Pancreas (tissue), 10 donors: ENCODE measurements at regions not wholly inside any gene's neighbourhood (a gene's known extent, or its start where the extent isn't known, plus 50 kb on each side); places are given as distances from the start of the nearest gene placed in this dataset.
A peak's percentile ranks its signal among the peaks of the same experiment; 100 is the strongest.

ENCODE experiments used
- ATAC-seq, 4 donors: fragments of 200-7000 bp; cut with Tn5 transposase; one replicate each; pipeline versions ENCODE4 v1.8.0 to v1.9.1; 2020; ENCODE audit warnings: mild to moderate bottlenecking in 4 of 4, moderate library complexity in 4 of 4
- DNase-seq, 6 donors: peaks; one replicate each; pipeline ENCODE4 v3.0.0-alpha.2; 2020
- FAIRE-seq: peaks from 2 replicates; lab custom pipeline; 2012; peaks lifted over from hg19 to GRCh38; lab: Jason Lieb, UNC
- H3K27ac ChIP-seq, 4 donors: fragments of 200-600 bp; sonication (generic); 1 replicate in 3 of 4; 2 replicates in 1 of 4; pipeline versions ENCODE4 v1.5.0 to v1.8.0; 2020
- H3K27me3 ChIP-seq, 4 donors: fragments of 200-600 bp; one replicate each; pipeline ENCODE4 v1.8.0; 2021
- H3K36me3 ChIP-seq, 3 donors: fragments of 200-600 bp; sonication (generic) in 1 of 3; one replicate each; pipeline versions ENCODE4 v1.5.0 to v1.8.0; 2020 to 2021
- H3K4me1 ChIP-seq, 3 donors: fragments of 200-600 bp; one replicate each; pipeline ENCODE4 v1.8.0; 2021
- H3K4me3 ChIP-seq, 4 donors: fragments of 200-600 bp; sonication (generic) in 2 of 4; one replicate each; pipeline versions ENCODE4 v1.5.0 to v1.8.0; 2020 to 2021
- H3K9me3 ChIP-seq, 4 donors: fragments of 200-600 bp; one replicate each; pipeline ENCODE4 v1.8.0; 2021
- WGBS, 2 donors: extraction: QIAGEN DNeasy Blood & Tissue Kit; methylation state at CpG; one replicate each; pipeline ENCODE4 v1.1.7; 2013; 5-methylcytosine and 5-hydroxymethylcytosine counted together
- intact Hi-C, 3 donors: fragments of 100-400 bp; cut with DNase I; formaldehyde crosslinking; loops; one replicate each; pipeline versions ENCODE4 v1.11.1 to v1.14.2; 2022
- TF ChIP-seq, protein P1 (sequence below), 4 donors: fragments of 200-600 bp; sonication (generic) in 3 of 4; IDR thresholded peaks; one replicate each; pipeline versions ENCODE4 v1.5.0 to v1.8.0; 2021; ENCODE audit warnings: antibody characterized with exemption in 4 of 4
- donor health status: healthy with polysubstance abuse.
- donor health status: DM: no; HTN: no; CAD: no; lungs with moderate emphysema.
- donor health status: DM: no; HTN: no; CAD: no.
- donor health status: control.
- donor health status: control.
- donor health status: Bipolar disorder and iron deficiency.
- donor health status: DM: yes; HTN: yes; CAD: no.
- donor health status: DM: no; HTN: no; CAD: no.
- donor health status: DM: no; HTN: no; CAD: no.
- donor health status: DM: yes; HTN: yes; CAD: no.

DNA sequence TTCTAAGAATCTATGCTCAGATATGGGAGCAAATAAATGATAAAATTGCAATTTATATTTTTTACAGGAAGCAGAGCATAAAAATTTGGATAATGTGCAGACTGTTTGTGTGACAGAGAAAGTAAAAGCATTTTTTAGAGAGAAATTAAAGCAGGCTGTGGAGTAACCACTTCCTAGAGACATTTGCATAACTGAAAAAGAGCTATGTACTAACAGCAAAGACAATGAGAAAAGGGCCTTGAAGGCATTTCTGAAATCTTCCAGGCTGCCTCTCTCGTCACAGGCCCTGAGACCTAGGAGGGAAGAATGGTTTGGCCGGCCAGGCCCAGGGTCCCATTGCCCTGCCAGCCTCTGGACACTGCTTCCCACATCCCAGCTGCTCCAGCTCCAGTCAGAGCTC lies 247.2 kb downstream of the ALX1 start:
- Histone ChIP-seq H3K9me3 (no peaks in the 10 kb centered on the region), H3K4me1 (no peaks in the 10 kb centered on the region), H3K27ac (no peak overlapping the region), H3K4me3 (no peak overlapping the region), H3K27me3 (no peaks in the 10 kb centered on the region), H3K36me3 (no peaks in the 10 kb centered on the region)
- FAIRE-seq (no peak), ATAC-seq (no peak), DNase-seq (no peak)
- TF ChIP-seq, protein P1, sequence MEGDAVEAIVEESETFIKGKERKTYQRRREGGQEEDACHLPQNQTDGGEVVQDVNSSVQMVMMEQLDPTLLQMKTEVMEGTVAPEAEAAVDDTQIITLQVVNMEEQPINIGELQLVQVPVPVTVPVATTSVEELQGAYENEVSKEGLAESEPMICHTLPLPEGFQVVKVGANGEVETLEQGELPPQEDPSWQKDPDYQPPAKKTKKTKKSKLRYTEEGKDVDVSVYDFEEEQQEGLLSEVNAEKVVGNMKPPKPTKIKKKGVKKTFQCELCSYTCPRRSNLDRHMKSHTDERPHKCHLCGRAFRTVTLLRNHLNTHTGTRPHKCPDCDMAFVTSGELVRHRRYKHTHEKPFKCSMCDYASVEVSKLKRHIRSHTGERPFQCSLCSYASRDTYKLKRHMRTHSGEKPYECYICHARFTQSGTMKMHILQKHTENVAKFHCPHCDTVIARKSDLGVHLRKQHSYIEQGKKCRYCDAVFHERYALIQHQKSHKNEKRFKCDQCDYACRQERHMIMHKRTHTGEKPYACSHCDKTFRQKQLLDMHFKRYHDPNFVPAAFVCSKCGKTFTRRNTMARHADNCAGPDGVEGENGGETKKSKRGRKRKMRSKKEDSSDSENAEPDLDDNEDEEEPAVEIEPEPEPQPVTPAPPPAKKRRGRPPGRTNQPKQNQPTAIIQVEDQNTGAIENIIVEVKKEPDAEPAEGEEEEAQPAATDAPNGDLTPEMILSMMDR (IDR thresholded peaks at IDR 0.05) = no peak
- WGBS, 2 donors = 66 to 78% methylated on average over 2 of the region's 2 CpGs
- intact Hi-C loops = no loop called here

DNA sequence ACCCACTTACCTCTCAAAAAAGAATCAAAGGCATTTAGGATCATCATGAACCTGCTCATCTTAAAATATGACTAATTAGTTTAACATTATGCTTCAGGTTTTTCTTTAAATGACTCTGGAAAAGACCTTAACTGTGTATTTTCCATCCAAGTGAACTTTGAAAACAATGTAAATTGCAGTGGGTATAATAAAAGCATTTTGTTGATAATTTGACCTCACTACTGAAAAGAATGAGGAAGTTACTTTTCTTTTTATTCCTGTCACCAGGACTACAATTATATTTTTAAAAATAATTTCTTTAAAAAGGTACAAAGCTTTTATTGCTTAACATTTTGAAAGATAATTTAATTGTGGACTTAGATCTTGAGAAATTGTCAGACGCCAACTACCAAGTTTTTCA lies 249.9 kb downstream of the ALX1 start:
- DNase-seq (no peak), ATAC-seq (no peak), FAIRE-seq (no peak)
- 79 to 80% methylated on average over 1 of the region's 1 CpG for WGBS, 2 donors
- TF ChIP-seq, protein P1 (IDR thresholded peaks at IDR 0.05) = no peak
- H3K27me3 ChIP-seq = no peaks in the 10 kb centered on the region
- no peaks in the 10 kb centered on the region for H3K9me3 ChIP-seq
- peak overlapping the region in 1 of 4 donors; percentile 13 for H3K27ac ChIP-seq
- no peaks in the 10 kb centered on the region for H3K36me3 ChIP-seq
- no peaks in the 10 kb centered on the region for H3K4me1 ChIP-seq
- no peak overlapping the region for H3K4me3 ChIP-seq
- intact Hi-C loops = no loop called here

DNA sequence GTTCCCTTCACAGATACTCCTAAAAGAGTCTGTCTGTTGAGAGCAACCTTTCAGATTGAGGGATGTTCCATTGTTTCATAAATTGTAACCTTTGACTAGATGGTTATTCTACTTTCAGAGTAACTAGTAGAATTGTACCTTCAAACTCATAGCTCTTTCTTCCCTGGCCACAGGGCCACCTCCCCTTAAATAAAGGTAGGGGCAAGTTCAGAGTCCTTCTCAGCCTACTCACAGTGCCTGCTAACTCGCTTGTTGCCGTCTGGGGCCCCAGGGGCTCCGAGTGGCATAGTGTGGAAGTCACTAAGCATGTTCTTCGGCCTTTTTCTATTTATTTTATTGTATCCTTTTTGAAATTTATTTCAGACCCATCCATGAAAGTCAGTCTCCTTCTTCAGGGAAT lies 250.4 kb downstream of the ALX1 start:
- Histone ChIP-seq H3K4me3 (no peak overlapping the region), H3K36me3 (no peaks in the 10 kb centered on the region), H3K27me3 (no peaks in the 10 kb centered on the region), H3K4me1 (no peaks in the 10 kb centered on the region), H3K27ac (peak overlapping the region in 1 of 4 donors; percentile 13), H3K9me3 (no peaks in the 10 kb centered on the region)
- DNase-seq = no peak
- intact Hi-C loops = no loop called here
- TF ChIP-seq, protein P1 (IDR thresholded peaks at IDR 0.05) = no peak
- no peak for FAIRE-seq
- 82 to 95% methylated on average over 4 of the region's 4 CpGs for WGBS, 2 donors
- ATAC-seq = no peak

DNA sequence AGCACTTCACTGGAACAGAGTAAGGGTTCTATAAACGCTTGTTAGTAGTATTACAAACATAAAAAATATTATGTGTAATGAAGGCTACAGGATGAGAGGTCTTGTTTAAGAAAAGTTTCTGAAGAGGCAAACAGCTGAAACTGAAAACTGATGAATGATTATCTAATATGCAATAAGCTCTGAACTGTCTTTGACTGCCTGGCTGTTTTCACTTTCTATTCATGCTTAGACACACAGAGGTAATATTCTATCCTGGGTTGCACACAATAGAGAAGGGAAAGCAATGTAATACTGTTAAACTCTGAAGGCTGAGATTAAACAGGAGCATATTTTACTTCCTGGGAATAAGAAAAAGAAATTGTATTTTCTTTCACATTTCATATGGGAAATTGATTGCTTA lies 251.3 kb downstream of the ALX1 start:
- no peaks in the 10 kb centered on the region for H3K9me3 ChIP-seq
- no peaks in the 10 kb centered on the region for H3K4me1 ChIP-seq
- 11 to 24% methylated on average over 1 of the region's 1 CpG for WGBS, 2 donors
- DNase-seq (no peak), FAIRE-seq (no peak), ATAC-seq (peak in 1 of 4 donors; percentile 42)
- H3K27ac ChIP-seq = no peak overlapping the region
- TF ChIP-seq, protein P1 (IDR thresholded peaks at IDR 0.05) = no peak
- H3K27me3 ChIP-seq = no peaks in the 10 kb centered on the region
- intact Hi-C loops = no loop called here
- no peaks in the 10 kb centered on the region for H3K36me3 ChIP-seq
- no peak overlapping the region for H3K4me3 ChIP-seq

DNA sequence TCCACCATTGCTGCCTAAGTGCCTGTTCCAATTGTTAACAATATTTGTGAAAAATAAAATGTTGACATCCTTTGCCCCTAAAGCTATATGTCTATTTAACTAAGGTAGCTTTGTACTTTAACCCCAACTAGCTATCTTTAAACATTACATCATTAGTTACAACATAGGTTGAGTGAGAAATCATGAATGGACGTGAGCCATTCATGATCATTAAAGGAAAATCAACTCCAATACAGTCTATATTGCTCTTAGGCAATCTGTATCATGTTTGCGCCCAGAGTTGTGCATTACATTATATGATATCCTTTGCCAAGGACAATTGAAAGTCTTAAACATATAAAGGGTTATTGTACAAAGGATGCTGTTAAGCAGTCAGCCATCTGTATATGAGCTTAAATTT lies 269.6 kb downstream of the ALX1 start:
- no peaks in the 10 kb centered on the region for H3K9me3 ChIP-seq
- H3K27me3 ChIP-seq = no peaks in the 10 kb centered on the region
- TF ChIP-seq, protein P1 (IDR thresholded peaks at IDR 0.05) = no peak
- no peaks in the 10 kb centered on the region for H3K4me1 ChIP-seq
- H3K36me3 ChIP-seq = no peaks in the 10 kb centered on the region
- DNase-seq (no peak), ATAC-seq (no peak), FAIRE-seq (no peak)
- H3K27ac ChIP-seq = no peak overlapping the region
- intact Hi-C loops = no loop called here
- whole genome bisulfite sequencing, 2 donors = 76 to 84% methylated on average over 2 of the region's 2 CpGs
- no peak overlapping the region for H3K4me3 ChIP-seq
